Fibroblast of the aortic adventitia (primary cell): ENCODE measurements at regions not wholly inside any gene's neighbourhood (a gene's known extent, or its start where the extent isn't known, plus 50 kb on each side); places are given as distances from the start of the nearest gene placed in this dataset.
"Not testable (repeated sequence)": the region's sequence is repeated elsewhere in the genome, so short reads cannot be mapped to it uniquely, and the experiment has no call there.

Experiments used
- DNase-seq: peaks from one replicate; pipeline ENCODE4 v3.0.0-alpha.2; 2010; ENCODE audit warnings: low read depth
- H3K4me3 ChIP-seq: 2 replicates; pipeline ENCODE4 v1.5.1; 2011; ENCODE audit warnings: low read depth, mild to moderate bottlenecking, control low read depth, low read length, moderate library complexity
- CTCF ChIP-seq: IDR thresholded peaks from 2 replicates; pipeline ENCODE4 v1.5.1; 2011; ENCODE audit warnings: mild to moderate bottlenecking, low read length, control low read depth, inconsistent platforms; ENCODE audit not compliant: insufficient read depth

GRCh38 chr17:13659051-13659450, 57.3 kb upstream of the HS3ST3A1 start:
- DNase-seq, H3K4me3 ChIP-seq: not testable (repeated sequence)

- no peak for TF ChIP-seq CTCF
- DNase-seq = no peak
- H3K4me3 ChIP-seq = no peak overlapping the region
Observed at GRCh38 chr17:13665872-13666635, 64.3 kb upstream of the HS3ST3A1 start.

GRCh38 chr17:13671341-13671740, 69.6 kb upstream of the HS3ST3A1 start:
- no peak for DNase-seq
- TF ChIP-seq CTCF = no peak
- H3K4me3 ChIP-seq = no peak overlapping the region

GRCh38 chr17:13671771-13672170, 70.0 kb upstream of the HS3ST3A1 start:
- no peak overlapping the region for H3K4me3 ChIP-seq
- no peak for TF ChIP-seq CTCF
- no peak for DNase-seq

- H3K4me3 ChIP-seq = no peak overlapping the region
- no peak for DNase-seq
- TF ChIP-seq CTCF = no peak
Observed at GRCh38 chr17:13678361-13678760, 76.6 kb upstream of the HS3ST3A1 start.

- no peak for TF ChIP-seq CTCF
- H3K4me3 ChIP-seq = no peak overlapping the region
- no peak for DNase-seq
Observed at GRCh38 chr17:13678841-13679240, 77.1 kb upstream of the HS3ST3A1 start.

- H3K4me3 ChIP-seq = no peak overlapping the region
- DNase-seq = no peak
- no peak for TF ChIP-seq CTCF
Observed at GRCh38 chr17:13688716-13689115, 87.0 kb upstream of the HS3ST3A1 start.
